NCI-H526 (cell line): ENCODE measurements at regions not wholly inside any gene's neighbourhood (a gene's known extent, or its start where the extent isn't known, plus 50 kb on each side); places are given as distances from the start of the nearest gene placed in this dataset.

Experiments
- DNase-seq, 2 experiments: peaks; one replicate each; lab custom pipeline; 2025; lab: John Stamatoyannopoulos, UW

DNA sequence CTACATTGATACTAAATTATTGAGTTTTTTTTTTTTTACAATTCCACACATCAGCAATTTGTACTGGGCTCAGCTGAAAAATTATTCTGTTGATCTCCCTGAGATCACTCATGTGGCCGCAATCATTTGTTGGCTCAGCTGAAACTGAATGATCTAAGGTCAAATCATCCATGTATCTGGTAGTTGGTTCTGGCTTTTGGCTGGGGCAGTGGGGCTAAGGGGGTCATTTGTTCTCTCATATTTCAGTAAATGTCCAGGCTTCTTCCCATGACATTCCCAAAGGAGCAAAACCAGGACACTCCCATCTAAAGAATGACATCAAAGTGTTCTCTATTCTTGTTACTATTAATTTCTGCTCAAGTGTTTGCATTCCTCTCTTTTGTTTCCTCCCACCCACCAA is 806.7 kb upstream of the ADGRL2 start:
- no peak for DNase-seq

GRCh38 chr1:80993154-80993980 is 807.4 kb upstream of the ADGRL2 start:
- DNase-seq = no peak

- DNase-seq = no peak
These were observed 811.3 kb upstream of the ADGRL2 start for GRCh38 chr1:80989455-80989854.

GRCh38 chr1:80988926-80989325 is 811.8 kb upstream of the ADGRL2 start:
- DNase-seq = no peak

DNA sequence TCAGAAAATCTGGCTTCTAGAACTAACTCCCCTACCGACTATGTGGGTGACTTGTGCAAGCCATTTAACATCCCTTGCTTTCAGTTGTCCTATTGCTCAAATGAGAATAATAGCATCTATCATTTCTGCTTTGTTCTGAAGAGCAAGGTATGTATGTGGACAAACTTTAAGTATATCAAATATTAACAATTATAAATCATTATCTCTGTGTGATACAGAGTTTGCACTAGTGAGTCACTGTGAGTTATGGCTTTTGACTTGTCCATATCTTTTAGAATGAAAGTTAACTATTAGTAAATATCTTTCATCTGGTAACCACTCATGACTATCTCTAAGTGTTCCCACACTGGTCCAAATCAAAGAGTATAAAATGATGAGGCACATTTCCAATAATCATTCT is 812.9 kb upstream of the ADGRL2 start:
- DNase-seq = no peak

- DNase-seq = no peak
These were observed 813.6 kb upstream of the ADGRL2 start for GRCh38 chr1:80987106-80987505.

GRCh38 chr1:80982831-80983230 is 817.9 kb upstream of the ADGRL2 start:
- peak; percentile 68 to 69 for DNase-seq

DNA sequence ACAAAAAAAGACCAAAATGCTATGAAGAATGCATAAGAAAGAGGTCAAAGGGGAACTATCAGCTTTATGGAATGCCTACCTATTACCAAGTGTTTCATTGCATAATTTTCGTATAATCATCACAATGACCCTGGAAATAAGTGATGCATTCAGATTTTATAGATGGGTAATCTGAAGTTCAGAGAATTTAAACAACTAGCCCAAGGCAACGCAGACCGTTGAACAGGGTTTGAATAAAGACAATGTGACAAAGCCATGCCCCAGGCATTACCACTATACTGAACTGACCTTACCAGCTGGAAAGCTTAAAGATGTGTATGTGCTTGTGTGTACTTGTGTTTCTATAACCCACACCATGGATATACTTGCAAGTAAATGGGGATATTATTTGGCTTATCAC is 827.6 kb upstream of the ADGRL2 start:
- DNase-seq = no peak

- no peak for DNase-seq
These were observed 834.5 kb upstream of the ADGRL2 start for GRCh38 chr1:80966266-80966665.

DNA sequence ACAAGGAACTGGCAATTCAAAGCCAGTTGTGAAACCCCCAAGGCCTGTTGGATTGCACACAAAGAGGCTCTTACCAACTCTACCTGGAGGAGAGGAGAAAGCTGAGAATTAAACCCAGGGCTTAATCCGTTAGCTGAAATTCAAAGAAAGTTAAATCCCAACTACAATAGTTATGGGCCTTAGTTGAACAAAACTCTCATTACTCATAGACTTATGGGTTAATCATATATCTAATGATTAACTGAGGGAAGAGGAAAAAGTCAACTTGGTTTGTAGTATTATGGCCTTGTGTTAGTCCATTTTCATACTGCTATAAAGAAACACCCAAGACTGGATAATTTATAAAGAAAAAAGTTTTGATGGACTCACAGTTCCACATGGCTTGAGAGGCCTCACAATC is 838.2 kb upstream of the ADGRL2 start:
- no peak for DNase-seq

DNA sequence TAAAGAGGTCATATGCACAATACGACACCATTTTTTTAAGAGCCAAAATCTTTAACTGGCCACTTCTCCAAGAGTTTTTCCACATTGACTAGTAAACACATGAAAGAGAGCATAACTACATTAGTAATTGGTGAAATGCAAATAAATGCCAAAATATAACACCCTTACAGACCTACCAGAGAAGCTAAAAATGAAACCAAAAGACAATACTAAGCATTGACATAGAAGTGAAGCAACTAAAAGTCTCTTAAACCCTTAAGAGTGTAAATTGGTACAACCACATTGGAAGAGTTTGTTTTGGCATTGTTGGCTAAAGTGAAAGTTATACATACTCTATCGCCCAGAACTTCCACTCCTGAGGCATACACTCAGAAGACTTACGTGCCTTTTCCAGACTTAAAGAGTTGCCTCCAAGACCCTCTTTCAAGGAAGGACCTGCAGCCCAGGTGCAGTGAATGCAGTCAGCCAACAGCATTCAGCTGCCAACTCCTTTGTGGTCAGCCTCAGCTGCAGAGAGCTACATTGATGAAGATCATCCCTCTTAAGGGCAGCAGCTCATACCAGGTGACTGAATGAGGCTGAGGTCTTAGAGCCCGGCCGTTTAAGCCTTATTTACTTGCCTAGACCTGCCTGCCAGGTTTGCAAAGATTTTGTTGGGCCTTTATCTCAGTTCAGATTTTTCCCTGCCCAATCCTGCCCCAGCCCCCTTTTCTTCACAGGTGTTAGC is 839.1 kb upstream of the ADGRL2 start:
- no peak for DNase-seq

DNA sequence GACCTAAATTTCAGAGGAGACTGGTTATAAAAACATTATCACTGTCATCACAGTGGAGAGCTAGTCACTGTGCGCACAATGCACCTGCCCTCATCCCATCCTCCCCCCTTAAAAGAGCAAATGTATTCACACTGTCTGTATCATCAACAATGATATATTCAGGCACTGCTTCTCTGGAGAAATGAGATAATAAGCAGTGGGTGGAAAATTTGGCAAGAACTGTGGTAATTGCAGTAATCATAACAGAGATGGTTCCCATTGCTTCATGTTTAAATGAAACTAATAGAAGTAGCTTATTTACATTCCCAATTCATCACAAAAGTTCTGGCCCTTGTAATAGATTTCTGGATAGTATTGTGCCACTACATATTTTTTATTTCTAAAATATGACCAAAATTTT is 867.4 kb upstream of the ADGRL2 start:
- no peak for DNase-seq

DNA sequence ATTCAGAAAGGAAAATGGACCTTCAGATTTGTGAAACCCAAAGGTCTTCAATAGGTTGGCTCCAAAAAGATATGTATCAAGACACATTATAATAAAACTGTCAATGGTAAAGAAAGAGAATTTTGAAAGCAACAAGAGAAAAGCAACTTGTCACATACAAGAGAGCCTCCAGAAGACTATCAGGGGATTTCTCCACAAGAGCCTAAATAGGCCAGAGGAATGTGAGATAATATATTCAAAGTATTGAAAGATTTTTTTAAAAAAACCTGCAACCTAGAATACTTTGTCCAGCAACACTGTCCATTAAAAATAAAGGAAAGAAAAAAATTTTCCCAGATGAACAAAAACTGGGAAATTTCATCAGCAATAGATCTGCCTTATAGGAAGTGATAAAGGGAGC is 869.6 kb upstream of the ADGRL2 start:
- no peak for DNase-seq

- DNase-seq = peak in 1 of 2 experiments; percentile 8
These were observed 870.7 kb upstream of the ADGRL2 start for GRCh38 chr1:80929868-80930508.

GRCh38 chr1:80926531-80926930 is 874.2 kb upstream of the ADGRL2 start:
- DNase-seq = no peak

GRCh38 chr1:80925130-80925805 is 875.5 kb upstream of the ADGRL2 start:
- DNase-seq = no peak

GRCh38 chr1:80924290-80924689 is 876.4 kb upstream of the ADGRL2 start:
- no peak for DNase-seq

DNA sequence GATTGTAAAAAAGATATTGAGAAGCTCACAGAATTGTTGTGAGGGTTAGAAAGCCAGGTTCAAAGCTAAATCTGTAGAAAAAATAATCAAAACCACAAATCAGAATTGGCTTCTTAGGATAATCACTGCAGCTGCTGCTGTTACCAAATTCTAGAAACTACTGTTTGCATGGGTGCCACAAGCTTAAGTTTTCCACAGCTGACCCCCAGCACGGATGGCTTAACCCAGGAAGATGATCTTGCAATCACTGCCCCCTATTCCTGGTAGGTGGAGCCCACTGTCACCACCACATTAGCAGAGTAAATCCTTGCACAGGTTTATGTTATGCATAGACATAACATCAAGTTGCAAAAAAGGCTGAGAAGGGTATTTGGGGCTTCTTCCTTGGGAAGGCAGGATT is 877.8 kb upstream of the ADGRL2 start:
- DNase-seq = no peak

DNA sequence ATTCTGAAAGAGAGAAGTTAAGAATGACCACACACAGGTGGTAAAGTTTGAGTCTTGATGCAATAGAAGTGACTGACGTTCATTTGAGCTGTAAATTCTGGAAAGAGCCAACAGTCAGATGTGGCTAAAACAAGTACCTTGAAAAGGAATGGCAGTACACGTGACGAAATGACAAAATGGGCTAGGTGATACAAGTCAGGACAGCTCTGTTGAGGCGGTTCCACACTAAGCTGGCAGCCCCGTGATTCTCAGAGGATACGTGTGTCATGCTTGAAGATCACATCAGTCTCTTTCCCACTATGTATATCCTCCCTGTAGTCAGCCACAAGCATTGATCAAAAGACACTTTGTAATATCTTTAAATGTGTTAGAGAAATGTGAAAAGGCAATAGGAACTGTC is 881.3 kb upstream of the ADGRL2 start:
- DNase-seq = no peak

DNA sequence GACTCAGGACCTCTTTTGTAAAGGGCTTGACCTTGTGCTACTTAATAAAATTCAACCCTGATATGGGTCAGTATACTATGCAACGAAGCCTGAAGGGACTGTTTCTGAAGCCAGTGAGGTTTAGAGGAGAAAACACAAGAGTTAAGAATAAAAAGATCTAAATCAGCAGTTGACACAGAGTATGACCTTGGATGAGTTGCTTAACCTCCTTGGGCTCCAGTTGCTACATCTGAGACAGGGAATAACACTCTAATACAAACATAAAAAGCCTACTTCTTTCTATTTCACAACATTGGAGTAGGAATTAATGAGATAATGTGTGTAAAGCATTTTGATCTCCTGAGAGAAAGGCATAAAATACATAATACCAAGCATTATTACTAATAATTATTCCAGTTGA is 882.4 kb upstream of the ADGRL2 start:
- no peak for DNase-seq

GRCh38 chr1:80917826-80918225 is 882.9 kb upstream of the ADGRL2 start:
- DNase-seq = peak; percentile 20 to 42

DNA sequence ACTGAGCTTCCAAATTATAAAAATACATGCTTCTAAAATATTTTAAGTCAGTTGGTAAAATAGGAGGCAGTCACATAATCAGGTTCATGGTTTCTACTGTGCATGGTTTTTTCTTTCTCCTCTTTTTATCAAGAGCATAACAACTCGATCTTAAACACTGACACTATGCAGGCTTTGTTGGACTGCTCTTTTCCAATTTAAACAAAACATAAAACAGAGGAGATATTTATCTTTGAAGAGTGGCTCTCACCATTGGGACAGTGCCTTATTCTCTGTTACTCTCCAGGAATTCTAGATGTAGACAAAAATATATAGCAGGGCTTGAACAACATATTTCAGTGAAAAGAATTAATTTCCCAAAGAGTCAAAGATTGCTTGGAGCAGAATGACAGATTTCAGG is 883.5 kb upstream of the ADGRL2 start:
- peak in 1 of 2 experiments; percentile 13 for DNase-seq
